NCI-H526 treated with DMSO at 0.1 percent for 48 hours (cell line): ENCODE measurements at regions not wholly inside any gene's neighbourhood (a gene's known extent, or its start where the extent isn't known, plus 50 kb on each side); places are given as distances from the start of the nearest gene placed in this dataset.
"Not testable (repeated sequence)": the region's sequence is repeated elsewhere in the genome, so short reads cannot be mapped to it uniquely, and the experiment has no call there.

ENCODE experiments used
- DNase-seq: peaks from one replicate; lab custom pipeline; 2025; lab: John Stamatoyannopoulos, UW

DNA sequence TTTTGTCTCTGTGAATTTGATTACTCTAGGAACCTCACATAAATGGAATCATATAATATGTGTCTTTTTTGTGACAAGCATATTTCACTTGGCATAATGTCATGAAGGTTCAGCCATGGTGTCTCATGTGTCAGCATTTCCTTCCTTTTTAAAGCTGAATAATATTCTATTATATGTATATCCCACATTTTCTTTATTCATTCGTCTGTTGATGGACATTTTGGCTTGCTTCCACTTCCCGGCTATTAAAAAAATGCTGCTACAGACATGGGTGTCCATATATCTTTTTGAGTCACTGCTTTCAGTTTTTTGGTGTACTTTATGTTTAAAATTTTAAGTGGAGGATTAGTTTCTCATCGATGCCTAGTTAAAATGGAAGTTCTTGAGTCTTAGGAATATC lies 59.8 kb upstream of the C5orf63 start:
- DNase-seq: no peak

DNA sequence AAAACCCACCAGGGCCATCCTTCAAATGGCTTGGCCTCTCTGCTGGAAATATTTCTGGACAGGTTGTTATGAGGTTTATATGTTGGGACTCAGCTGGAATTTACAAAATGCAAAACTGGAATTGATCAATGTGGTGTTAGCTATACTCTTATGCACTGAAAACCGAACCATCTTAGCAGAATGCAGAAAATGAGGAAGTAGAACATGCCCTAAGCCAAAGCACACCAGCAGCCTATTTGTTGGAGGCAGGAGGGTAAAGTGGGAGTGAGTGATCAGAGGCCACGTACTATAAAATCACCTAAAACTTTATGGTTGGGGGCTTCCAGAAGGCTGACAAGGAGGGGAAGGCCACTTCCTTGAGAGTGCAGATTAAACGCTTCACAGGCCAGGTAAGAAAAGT lies 63.6 kb upstream of the C5orf63 start:
- DNase-seq: no peak

DNA sequence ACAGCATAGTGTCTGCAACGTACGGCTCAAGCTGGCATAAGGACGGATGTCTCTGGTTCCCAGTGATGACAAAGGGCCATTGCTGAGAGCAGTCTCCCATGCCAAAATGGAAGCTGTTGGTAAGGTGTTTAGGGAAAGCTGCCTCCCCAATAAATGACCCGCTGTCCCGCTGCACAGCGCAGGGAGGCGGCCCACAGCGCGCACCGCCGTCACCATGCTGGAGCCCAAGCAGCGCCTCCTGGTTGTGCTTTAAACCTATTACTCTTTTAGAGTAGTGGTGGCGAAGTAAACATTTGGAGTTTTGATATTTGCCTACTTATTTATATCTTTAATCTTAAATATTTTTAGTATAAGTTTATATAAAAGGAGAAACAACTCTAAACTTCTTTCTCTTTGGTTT lies 70.4 kb upstream of the C5orf63 start:
- DNase-seq: no peak

DNA sequence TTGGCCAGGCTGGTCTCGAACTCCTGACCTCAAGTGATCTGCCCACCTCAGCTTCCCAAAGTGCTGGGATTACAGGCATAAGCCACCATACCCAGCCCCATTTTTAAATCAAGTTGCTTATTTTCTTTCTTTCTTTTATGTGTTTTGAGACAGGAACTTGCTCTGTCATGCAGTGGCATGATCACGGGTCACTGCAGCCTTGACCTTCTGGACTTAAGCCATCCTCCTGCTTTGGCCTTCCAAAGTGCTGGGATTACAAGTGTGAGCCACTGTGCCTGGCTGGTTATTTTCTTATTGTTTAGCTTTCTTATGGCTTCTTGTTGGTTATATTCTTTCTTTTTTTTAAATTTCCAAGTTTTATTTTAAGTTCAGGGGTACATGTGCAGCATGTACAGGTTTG lies 79.7 kb upstream of the C5orf63 start:
- DNase-seq: no peak

DNA sequence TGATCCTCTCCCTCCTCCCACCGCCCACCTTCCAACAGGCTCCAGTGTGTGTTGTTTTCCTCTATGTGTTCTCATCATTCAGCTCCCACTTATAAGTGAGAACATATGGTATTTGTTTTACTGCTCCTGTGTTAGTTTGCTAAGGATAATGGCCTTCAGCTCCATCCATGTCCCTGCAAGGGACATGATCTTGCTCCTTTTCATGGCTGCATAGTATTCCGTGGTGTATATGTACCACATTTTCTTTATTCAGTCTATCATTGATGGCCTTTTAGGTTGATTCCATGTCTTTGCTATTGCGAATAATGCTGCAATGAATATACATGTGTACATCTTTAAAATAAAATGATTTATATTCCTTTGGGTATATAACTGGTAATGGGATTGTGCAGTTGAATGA lies 80.2 kb upstream of the C5orf63 start:
- no peak for DNase-seq

DNA sequence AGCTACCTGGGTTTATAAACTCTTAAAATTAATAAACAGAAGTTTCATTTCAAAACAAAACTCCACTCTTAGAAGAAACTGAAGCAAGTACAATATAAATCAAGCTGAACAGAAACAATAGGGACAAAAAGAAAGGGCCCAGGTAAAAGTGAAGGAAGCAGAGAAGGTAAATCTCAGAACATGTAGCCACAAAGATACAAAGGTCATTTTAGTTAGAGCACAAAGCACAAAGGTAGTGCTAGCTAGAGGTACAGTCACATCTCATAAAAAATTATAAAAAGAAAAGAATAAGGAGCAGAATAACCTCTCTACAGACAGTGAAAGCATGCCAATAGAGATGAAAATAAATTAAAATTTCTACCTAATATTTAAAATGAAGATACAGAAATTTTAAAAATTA lies 90.4 kb upstream of the C5orf63 start:
- no peak for DNase-seq

DNA sequence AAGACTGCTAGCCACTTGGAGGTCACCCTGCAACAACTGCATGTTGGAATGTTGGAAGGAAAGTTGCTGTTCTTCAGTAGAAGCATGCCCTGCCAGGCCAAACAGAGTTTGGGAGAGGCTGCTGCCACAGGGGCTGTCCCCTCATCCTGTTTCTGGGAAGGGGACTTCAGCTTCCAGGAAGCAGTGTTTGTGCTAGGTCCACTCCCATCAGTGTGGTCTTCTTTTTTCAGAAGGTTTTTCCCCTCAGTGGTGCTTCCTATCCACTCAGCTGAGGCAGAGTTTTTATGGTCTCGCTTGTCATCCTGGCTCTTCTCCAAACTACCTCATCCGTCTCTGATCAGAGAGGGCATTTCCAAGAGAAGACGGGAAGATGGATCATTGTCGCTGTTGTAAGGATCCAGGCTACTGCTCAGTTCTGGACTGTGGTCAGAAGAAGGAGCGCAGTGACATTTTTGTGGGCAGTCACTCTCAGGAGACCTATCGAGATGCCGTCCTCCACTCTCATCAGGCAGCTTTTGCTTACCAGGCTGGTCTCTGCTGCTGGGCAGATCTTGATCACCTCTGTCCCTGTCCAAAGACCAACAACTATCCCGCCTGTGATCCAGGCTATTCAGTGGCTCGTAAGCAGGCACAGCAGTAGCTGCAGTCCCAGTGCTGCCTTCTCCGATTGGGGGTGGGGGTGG lies 97.8 kb upstream of the C5orf63 start:
- DNase-seq: no peak

DNA sequence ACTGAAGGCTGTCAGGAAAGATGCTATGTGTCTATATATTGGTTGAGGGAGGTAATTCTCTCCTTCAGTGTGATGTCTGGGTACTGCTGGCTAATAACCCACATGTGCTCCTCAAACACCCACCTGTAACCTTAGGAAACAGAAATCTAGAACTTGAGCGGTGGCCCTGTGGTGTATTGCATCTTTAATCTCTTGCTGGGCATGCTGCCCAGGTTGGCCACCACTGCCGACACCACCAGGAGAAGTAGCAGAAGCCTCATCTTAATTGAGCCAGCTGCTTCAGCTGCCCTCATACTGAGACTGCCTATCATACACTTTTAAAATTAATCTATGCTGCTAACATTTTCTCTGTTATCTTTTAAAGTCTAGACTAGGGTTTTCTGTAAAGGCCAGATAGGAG lies 103.5 kb upstream of the C5orf63 start:
- DNase-seq: no peak

DNA sequence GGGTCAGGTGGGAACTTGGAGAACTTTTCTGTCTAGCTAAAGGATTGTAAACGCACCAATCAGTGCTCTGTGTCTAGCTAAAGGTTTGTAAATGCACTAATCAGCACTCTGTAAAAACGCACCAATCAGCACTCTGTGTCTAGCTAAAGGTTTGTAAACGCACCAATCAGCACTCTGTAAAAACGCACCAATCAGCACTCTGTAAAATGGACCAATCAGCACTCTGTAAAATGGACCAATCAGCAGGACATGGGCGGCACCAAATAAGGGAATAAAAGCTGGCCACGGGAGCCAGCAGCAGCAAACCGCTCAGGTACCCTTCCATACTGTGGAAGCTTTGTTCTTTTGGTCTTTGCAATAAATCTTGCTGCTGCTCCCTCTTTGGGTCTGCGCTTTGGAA lies 108.0 kb upstream of the MEGF10 start:
- DNase-seq: not testable (repeated sequence)

DNA sequence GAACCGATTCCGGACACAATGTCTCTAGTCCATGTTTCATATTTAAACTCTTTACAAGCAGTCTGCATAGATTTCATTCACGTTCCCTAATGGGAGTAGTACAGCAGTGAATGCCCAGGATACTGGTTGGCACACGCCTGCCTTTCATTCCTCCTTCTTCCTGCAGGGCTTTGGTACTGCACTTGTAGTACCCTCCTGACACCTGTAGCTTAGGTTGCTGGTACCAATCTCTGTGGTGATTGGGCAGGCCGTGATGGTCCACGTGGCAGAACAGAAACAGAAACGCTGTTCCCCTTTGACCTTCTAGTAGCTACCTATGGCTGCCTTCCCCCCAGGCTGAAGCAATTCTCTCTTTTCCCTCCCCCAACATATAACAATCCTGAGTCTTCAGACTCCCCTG lies 107.3 kb upstream of the MEGF10 start:
- no peak for DNase-seq

DNA sequence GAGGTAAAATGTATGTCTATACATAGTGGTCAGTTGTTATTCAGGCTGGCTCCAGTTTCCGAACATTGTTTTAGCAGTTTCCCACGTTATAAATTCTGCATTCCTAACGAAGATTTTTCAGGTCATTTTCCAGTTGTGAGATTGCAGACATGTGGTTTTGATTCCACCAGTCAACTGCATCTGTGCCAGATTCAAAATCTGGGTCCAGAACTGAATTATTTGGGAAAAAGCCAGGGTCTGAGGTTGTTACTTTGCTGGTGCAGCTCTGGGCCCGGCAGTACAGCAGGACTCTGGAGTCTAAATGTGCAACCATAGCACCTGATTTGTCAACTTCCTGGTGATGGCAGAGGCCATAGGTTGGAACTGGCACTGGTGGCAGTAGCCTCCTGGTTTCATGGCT lies 105.7 kb upstream of the MEGF10 start:
- no peak for DNase-seq

DNA sequence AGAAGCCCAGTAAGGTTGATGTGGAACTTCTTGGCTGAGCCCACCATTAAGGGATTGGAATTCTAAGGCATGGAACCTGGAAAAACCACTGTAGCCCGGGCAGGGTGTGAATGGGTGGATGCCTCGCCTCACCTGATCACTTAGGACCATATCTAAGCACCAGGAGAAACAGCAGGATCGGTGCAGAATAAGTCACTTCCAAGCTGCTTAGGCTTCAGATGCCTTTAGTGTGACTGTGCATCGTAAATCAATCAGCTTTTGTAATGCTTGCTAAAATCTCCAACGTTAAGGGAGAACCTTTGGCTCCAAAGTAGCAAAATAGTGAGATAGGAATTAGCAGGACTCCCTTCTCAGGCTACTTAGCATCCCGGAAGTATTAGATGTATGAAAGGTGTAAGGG lies 103.9 kb upstream of the MEGF10 start:
- no peak for DNase-seq

DNA sequence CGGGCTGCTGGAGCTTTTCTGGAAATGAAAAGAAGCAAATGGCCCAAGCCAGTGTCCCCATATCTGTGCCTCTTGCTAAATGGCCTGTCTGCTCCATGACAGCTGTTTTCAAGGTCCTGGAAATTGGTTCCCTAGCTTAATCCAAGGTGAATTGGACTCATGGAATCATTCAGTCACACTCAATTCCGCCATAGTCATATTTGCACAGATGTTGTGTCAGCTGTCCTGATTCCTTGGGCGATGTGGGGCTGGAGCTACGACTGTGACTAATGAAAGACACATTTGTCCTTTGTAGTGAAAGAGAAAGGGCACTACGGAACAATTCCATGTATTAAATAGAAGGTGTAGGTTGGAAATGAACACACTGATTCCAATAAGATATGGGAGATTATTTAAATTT lies 102.9 kb upstream of the MEGF10 start:
- no peak for DNase-seq

DNA sequence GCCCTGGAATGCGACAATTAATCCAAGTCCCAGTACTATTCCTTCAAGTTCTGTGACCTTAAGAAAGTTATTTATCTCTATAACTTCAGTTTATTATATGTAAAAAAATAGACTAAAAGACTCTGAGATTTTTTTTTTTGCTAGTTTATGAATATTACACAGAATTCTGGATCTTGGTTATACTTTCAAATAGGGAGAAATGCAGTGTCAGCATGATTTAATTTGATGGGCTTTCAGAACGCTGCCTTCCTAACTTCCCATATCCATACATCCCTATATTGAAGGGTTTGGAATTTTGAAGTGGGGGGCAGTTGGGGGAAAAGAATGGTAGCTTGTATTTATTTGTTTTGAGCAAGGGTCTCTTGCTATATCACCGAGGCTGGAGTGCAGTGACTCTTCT lies 98.4 kb upstream of the MEGF10 start:
- DNase-seq: no peak

DNA sequence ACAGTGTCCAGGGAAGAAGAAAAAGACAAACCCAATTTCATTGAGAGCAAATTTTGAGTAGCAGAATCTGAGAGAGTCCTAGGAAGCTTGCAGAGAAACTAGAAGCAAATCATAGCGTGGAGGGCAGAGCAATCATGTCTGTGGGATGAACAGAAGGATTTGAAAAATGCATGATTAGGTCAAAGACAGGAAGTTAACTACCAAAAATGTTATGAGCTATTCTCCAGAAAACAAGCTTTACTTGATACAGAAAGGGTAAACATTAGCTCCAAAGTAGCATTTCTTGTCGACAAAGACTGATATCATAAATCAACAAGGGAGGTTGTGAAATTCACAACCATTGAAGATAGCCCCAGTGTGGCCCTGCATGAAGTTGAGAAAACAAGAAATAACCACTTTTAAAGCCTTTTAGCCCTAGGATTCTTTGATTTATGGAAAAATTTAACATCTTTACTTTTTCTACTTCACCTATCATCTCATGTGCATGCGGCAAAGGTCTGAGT lies 97.7 kb upstream of the MEGF10 start:
- DNase-seq: no peak

DNA sequence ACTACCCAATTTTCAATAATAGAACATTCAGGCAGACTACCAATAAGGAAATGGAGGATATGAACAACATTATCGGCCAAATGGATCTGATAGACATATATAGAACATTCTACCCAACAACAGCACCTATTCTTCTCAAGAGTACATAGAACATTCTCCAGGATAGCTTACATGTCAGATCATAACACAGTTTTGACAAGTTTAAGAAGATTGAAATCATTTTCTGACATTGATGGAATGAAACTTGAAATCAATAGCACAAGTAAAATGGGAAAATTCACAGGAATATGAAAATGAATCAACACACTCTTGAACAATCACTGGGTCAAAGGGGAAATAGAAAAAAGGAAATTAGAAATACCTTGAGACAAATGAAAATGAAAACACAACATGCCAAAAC lies 94.6 kb upstream of the MEGF10 start:
- no peak for DNase-seq

DNA sequence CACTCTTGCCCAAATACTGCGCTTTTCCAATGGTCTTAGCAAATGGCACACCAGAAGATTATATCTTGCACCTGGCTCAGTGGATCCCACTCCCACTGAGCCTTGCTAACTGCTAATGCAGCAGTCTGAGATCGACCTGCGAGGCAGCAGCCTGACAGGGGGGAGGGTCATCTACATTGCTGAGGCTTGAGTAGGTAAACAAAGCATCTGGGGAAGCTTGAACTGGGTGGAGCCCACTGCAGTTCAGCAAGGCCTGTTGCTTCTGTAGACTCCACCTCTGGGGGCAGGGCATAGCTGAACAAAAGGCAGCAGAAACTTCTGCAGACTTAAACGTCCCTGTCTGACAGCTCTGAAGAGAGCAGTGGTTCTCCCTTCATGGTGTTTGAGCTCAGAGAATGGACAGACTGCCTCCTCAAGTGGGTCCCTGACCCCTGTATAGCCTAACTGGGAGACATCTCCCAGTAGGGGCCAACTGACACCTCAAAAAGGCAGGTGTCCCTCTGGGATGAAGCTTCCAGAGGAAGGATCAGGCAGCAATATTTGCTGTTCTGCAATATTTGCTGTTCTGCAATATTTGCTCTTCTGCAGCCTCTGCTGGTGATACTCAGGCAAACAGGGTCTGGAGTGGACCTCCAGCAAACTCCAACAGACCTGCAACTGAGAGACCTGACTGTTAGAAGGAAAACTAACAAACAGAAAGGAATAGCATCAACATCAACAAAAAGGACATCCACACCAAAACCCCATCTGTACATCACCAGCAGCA lies 93.0 kb upstream of the MEGF10 start:
- DNase-seq: not testable (repeated sequence)

DNA sequence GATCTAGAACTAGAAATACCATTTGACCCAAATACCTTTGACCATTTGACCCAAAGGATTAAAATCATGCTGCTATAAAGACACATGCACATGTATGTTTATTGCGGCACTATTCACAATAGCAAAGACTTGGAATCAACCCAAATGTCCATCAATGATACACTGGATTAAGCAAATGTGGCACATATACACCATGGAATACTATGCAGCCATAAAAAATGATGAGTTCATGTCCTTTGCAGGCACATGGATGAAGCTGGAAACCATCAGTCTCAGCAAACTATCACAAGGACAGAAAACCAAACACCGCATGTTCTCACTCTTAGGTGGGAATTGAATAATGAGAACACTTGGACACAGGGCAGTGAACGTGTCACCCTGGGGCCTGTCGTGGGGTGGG lies 87.9 kb upstream of the MEGF10 start:
- not testable (repeated sequence) for DNase-seq

DNA sequence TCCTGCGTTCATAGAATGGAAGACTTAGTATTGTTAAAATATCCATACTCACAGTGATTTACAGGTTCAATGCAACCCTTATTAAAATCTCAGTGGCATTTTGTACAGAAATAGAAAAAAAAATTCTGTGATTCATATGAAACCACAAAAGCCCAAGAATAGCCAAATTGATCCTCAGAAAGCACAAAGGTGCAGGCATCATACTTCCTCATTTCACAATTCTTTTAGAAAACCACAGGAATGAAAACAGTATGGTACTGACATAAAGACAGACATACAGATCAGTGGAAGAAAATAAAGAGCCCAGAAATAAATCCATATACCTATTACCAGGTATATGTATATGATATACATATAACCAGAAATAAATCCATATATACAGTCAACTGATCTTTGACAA lies 86.8 kb upstream of the MEGF10 start:
- no peak for DNase-seq

DNA sequence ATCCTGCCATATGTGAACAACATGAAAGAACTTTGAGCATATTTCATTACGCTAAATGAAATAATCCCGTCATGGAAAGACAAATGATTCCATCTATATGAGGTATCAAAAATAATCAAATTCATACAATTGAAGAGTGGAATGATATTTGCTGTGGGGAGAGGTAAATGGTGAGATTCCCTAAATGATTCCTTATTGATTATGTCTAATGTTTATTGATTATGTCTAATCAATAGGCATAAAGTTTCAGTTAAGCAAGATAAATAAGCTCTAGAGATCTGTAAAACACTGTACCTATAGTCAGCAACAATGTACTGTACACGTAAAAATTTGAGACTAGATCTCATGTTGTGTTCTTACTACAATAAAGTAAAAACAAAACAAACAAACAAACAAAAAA lies 85.4 kb upstream of the MEGF10 start:
- DNase-seq: no peak

DNA sequence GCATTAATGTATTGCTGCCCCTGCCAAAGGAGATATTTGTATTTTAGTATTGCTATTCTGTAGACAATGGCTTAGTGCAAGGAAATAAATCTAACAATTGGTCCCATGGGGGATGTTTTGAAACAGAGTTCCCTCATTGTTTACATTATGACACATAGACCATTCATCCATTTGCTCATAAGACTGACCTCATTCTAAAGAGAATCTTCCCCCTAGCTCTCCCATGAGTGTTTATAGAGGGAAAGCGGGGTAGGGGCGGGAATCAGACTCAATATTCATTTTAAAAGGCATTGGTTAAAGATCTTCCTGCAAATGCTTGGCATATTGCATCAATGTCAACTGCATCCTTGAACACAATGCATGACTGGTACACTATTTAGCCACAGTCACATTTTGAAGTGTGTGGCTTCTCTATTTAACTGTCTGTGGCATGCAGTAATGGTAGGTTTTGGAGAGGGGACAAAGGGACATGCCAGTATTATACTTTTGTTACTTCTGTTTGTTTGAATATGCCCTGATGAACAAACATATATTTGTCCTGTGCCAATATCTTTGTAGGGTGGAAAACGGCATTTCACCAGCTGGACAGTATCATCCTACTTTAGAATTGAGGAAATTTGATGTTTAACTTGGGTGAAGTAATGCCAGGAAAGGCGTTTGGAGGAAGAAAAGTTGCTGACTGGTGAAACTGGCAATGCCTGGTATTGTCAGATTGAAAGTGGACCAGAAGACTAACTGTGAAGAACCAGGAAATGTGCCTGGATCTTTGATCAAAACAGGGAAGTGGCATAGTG lies 84.1 kb upstream of the MEGF10 start:
- DNase-seq: peak; percentile 22

DNA sequence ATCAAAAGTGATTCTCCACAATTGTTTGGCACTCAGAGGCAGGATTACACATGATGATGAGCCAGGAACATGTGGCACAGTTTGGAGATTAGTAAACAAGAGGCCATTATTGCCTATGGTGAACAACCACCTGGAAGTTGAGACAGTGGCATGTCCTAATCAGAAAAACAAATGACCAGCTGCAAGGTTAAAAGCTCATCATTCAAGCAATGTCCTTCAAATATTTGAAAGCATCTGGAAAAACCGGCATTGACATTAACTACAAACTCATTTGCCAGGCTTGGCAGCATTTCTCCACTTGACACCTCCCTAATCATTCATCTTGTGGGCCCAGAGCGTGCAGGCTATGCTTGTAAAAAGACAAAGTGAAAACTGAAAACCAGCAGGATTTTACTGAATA lies 80.6 kb upstream of the MEGF10 start:
- DNase-seq: no peak

DNA sequence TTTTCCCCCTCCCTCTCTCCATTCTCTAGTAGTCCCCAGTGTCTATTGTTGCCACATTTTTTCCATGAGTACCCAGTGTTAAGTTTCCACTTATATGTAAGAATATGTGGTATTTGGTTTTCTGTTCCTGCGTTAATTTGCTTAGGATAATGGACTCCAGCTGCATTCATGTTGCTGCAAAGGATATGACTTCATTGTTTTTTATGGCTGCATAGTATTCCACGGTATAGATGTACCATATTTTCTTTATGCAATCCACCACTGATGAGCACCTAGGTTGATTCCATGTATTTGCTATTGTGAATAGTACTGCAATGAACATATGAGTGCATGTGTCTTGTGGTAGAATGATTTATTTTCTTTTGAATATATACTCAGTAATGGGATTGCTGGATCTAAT lies 77.4 kb upstream of the MEGF10 start:
- no peak for DNase-seq
